Omental fat pad (tissue), 3 donors: ENCODE measurements at regions not wholly inside any gene's neighbourhood (a gene's known extent, or its start where the extent isn't known, plus 50 kb on each side); places are given as distances from the start of the nearest gene placed in this dataset.

Experiments
- ATAC-seq: fragments of 150-250 bp; one replicate; pipeline ENCODE4 v1.9.1; 2016; ENCODE audit warnings: mild to moderate bottlenecking, moderate library complexity; ENCODE audit not compliant: low FRiP score
- DNase-seq: peaks from one replicate; pipeline ENCODE4 v3.0.0-alpha.2; 2019; ENCODE audit warnings: low spot score
- CTCF ChIP-seq, 3 donors: fragments of 450-650 bp; IDR thresholded peaks; one replicate each; pipeline ENCODE4 v1.5.1; 2016 to 2017; ENCODE audit warnings: antibody characterized with exemption in 3 of 3, mild to moderate bottlenecking in 3 of 3, moderate library complexity in 2 of 3

DNA sequence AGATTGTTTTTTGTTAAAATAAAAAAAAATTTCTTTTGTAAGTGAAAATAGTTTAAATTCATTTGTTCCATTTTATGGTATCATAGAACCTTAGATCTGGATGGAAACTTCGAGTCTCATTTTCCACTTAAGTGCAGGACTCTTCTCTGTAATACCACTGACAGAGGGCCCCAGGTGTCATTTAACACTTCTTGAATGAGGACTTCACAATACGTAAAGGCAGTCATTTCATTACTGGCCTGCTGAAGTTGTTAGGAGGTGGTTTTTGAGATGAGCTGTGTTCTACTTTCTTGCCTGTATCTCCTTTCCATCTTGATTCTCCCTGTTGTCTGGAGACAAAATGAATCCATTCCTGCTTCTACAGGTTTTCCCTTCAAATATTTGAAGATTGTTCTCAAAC, 455.3 kb downstream of the DMRT2 start:
- TF ChIP-seq CTCF (IDR thresholded peaks at IDR 0.05), result no peak
- ATAC-seq, result no peak

DNA sequence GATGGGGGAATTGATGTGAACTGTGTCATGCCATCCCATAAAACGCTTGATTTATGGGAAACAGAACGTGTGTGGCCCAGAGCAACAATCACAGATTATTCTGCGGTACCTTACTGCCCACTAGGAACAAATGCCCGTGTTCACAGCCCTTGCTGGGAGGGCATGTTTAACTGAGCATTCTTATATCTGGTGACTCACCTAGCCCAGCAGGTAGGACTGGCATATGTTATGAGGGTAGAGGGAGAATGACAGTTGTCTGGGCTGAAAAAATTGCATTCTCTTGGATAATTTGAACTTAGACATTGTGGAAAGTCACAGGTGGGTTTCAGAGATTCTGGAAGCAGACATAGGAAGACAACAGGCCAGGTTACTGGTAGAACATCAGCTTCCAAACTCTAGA, 460.6 kb downstream of the DMRT2 start:
- DNase-seq, result no peak
- ATAC-seq, result no peak
- TF ChIP-seq CTCF (IDR thresholded peaks at IDR 0.05), result no peak

More for the DNA sequence above, 455.3 kb downstream of the DMRT2 start:
- DNase-seq, result no peak

GRCh38 chr9:1513105-1513504, 462.9 kb downstream of the DMRT2 start:
- TF ChIP-seq CTCF (IDR thresholded peaks at IDR 0.05), result no peak
- ATAC-seq, result no peak

DNA sequence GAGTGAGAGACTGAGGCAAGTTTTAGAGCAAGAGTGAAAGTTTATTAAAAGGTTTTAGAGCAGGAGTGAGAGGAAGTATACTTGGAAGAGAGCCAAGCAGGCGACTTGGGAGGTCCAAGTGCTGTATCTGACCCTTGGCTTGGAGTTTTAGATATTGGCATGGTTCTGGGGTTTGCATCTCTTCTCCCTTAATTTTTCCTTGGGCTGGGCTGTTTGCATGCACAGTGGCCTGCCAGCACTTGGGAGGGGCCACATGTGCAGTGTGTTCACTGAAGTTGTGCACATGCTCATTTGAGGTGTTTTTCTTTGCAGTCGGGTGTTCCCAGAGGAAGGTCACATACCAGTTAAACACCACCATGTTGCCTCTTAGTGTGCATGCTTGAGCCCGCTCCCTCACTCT, 464.1 kb downstream of the DMRT2 start:
- ATAC-seq, result no peak
- no peak for DNase-seq
- no peak for TF ChIP-seq CTCF (IDR thresholded peaks at IDR 0.05)

More at GRCh38 chr9:1513105-1513504, 462.9 kb downstream of the DMRT2 start:
- DNase-seq, result no peak

GRCh38 chr9:1514776-1515363, 464.7 kb downstream of the DMRT2 start:
- no peak for DNase-seq
- no peak for TF ChIP-seq CTCF (IDR thresholded peaks at IDR 0.05)
- ATAC-seq, result no peak

GRCh38 chr9:1515557-1515956, 465.4 kb downstream of the DMRT2 start:
- DNase-seq (no peak), ATAC-seq (no peak)
- TF ChIP-seq CTCF (IDR thresholded peaks at IDR 0.05), result no peak

- ATAC-seq, result no peak
- DNase-seq, result no peak
- no peak for TF ChIP-seq CTCF (IDR thresholded peaks at IDR 0.05)
Observed at GRCh38 chr9:1521547-1521946, 471.4 kb downstream of the DMRT2 start.
